ENCODE measurements at regions not wholly inside any gene's neighbourhood (a gene's known extent, or its start where the extent isn't known, plus 50 kb on each side); places are given as distances from the start of the nearest gene placed in this dataset.

DNA sequence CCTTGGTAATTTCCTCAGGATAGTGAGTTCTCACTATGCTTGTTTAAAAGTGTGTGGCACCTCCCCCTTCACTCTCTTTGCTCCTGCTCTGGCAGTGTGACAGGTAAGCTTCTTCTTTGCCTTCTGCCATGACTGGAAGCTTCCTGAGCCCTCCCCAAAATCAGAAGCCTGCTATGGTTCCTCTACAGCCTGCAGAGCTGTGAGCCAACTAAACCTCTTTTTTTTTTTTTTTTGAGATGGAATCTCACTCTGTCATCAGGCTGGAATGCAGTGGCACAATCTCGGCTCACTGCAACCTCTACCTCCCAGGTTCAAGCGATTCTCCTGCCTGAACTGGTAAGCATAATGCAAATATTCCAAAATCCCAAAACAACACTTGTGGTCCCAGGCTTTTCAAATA, 80.0 kb downstream of the SOWAHC start:
- Histone ChIP-seq H3K36me3 (no peaks in the 10 kb centered on the region), H3K27me3 (no peaks in the 10 kb centered on the region), H3K9me3 (peaks cover 0 to 3% (median 0%) of the 10 kb centered on the region in 12 donors), H3K4me3 (no peak overlapping the region), H3K4me1 (peaks cover 0 to 36% (median 17%) of the 10 kb centered on the region in 12 donors), H3K27ac (peak overlapping the region in 1 of 12 donors; percentile 86)
- DNase-seq (no peak), ATAC-seq (no peak)
- intact Hi-C loops (cut with DNase I): loop anchor here in 4 of 10 donors (5.0 to 10.0 kb wide), 2 partner anchors 79 to 82 kb away; partner anchors contain the start of genes SEPTIN10 (in 4 of the 4) and SOWAHC (in 4 of the 4)
- WGBS, 4 donors: 27 to 48% (median 37%) methylated on average over 2 of the region's 2 CpGs
- TF ChIP-seq POLR2A (IDR thresholded peaks at IDR 0.05): no peak
- TF ChIP-seq, protein P1, sequence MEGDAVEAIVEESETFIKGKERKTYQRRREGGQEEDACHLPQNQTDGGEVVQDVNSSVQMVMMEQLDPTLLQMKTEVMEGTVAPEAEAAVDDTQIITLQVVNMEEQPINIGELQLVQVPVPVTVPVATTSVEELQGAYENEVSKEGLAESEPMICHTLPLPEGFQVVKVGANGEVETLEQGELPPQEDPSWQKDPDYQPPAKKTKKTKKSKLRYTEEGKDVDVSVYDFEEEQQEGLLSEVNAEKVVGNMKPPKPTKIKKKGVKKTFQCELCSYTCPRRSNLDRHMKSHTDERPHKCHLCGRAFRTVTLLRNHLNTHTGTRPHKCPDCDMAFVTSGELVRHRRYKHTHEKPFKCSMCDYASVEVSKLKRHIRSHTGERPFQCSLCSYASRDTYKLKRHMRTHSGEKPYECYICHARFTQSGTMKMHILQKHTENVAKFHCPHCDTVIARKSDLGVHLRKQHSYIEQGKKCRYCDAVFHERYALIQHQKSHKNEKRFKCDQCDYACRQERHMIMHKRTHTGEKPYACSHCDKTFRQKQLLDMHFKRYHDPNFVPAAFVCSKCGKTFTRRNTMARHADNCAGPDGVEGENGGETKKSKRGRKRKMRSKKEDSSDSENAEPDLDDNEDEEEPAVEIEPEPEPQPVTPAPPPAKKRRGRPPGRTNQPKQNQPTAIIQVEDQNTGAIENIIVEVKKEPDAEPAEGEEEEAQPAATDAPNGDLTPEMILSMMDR (IDR thresholded peaks at IDR 0.05): no peak

DNA sequence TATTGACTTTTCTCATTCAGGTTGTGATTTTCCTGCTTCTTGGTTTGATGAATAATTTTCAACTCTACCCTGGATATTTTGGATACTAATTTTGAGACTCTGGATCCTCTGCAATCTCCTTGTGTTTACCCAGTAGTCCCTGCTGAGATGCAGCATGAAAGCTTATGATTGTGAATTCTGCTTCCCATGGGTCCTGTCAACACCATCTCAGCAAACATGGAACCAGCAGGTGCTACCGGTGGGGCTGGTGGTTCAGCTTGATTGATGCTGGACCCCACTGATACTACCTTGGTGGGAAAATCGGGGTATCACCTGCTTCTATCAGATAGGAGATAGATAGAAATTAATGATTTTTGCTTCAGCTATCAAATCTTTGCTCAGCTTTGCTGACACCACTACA, 81.1 kb downstream of the SOWAHC start:
- no peak overlapping the region for H3K4me3 ChIP-seq
- peaks cover 0 to 3% (median 0%) of the 10 kb centered on the region in 12 donors for H3K9me3 ChIP-seq
- H3K27me3 ChIP-seq: no peaks in the 10 kb centered on the region
- H3K36me3 ChIP-seq: no peaks in the 10 kb centered on the region
- H3K27ac ChIP-seq: peak overlapping the region in 1 of 12 donors; percentile 19
- peaks cover 0 to 43% (median 24%) of the 10 kb centered on the region in 12 donors for H3K4me1 ChIP-seq
- no peak for TF ChIP-seq POLR2A (IDR thresholded peaks at IDR 0.05)
- TF ChIP-seq, protein P1 (IDR thresholded peaks at IDR 0.05): no peak
- ATAC-seq (no peak), DNase-seq (no peak)
- intact Hi-C loops (cut with DNase I): loop anchor here in 2 of 10 donors (10.0 kb wide), 1 partner anchor 80 kb away; the partner anchor contains the start of genes SEPTIN10 (in 2 of the 2) and SOWAHC (in 2 of the 2)
- 72 to 77% (median 75%) methylated on average over 2 of the region's 2 CpGs for WGBS, 4 donors

DNA sequence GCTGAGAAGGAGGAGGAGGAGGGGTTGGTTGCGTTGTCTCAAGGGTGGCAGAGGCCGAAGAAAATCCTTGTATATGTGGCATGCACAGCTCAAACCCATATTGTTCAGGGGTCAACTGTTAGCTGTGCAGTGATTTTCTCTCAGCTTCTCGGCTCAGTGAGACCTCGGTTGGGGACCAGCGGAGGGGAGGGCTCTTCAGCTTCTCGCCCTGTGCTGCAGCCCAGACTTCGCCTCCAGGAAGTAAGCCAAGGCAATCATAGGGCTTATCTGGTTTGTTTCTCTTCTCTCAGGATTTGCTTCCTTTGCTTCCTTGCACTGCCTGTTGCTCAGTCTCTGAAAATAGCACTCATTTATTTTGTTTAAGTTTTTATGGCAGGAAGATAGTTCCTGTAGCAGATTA, 85.5 kb downstream of the SOWAHC start:
- intact Hi-C loops (cut with DNase I): loop anchor here in 4 of 10 donors (5.0 to 10.0 kb wide), 2 partner anchors 85 to 87 kb away; partner anchors contain the start of genes SEPTIN10 (in 4 of the 4) and SOWAHC (in 4 of the 4)
- 13 to 32% (median 25%) methylated on average over 7 of the region's 7 CpGs for WGBS, 4 donors
- Histone ChIP-seq H3K4me3 (peak overlapping the region in 1 of 12 donors; percentile 10), H3K9me3 (peaks cover 0 to 3% (median 0%) of the 10 kb centered on the region in 12 donors), H3K36me3 (no peaks in the 10 kb centered on the region), H3K4me1 (peaks cover 0 to 25% (median 18%) of the 10 kb centered on the region in 12 donors), H3K27ac (peak overlapping the region in 7 of 12 donors; percentile 4 to 62 (median 26)), H3K27me3 (no peaks in the 10 kb centered on the region)
- no peak for TF ChIP-seq POLR2A (IDR thresholded peaks at IDR 0.05)
- TF ChIP-seq, protein P1 (IDR thresholded peaks at IDR 0.05): no peak
- DNase-seq (no peak), ATAC-seq (peak; percentile 23 to 80 (median 77))

DNA sequence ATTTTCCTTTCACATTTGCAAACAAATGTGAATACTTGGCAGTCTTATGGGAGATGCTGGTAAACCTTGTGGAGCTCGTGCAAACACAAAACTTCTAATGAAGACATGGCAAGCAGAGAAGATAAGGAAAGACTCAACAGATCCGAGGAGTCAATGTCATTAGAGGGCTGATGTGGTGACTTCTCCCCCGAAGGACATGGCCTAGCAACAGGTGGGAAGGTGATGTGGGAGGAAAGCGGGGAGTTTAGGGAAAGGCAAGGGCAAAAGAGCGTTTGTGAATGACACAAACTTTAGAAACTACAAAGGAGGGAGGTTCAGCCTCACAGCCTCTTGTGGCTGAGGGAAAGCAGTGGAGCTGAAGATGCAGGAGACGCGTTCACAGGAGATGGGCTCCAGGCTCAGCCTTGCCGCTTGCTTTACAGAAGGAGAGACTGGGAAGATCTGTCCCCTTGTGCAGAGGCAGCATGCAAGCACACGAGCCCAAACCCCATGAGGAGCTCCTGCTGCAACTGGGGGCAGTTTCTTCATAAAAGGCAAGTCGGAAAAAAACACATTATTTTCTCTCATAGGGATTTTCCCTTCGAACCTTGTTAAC, 86.6 kb downstream of the SOWAHC start:
- H3K27me3 ChIP-seq: no peaks in the 10 kb centered on the region
- DNase-seq (no peak), ATAC-seq (no peak)
- 80 to 89% (median 84%) methylated on average over 11 of the region's 11 CpGs for WGBS, 4 donors
- peaks cover 0 to 3% (median 0%) of the 10 kb centered on the region in 12 donors for H3K9me3 ChIP-seq
- H3K36me3 ChIP-seq: no peaks in the 10 kb centered on the region
- TF ChIP-seq, protein P1 (IDR thresholded peaks at IDR 0.05): no peak
- no peak for TF ChIP-seq POLR2A (IDR thresholded peaks at IDR 0.05)
- intact Hi-C loops (cut with DNase I): loop anchor here in 2 of 10 donors (5.0 to 10.0 kb wide), 2 partner anchors 86 to 88 kb away; partner anchors contain the start of genes SEPTIN10 (in 2 of the 2) and SOWAHC (in 2 of the 2)
- H3K27ac ChIP-seq: peak overlapping the region in 1 of 12 donors; percentile 62
- H3K4me3 ChIP-seq: no peak overlapping the region
- peaks cover 0 to 25% (median 18%) of the 10 kb centered on the region in 12 donors for H3K4me1 ChIP-seq
